ENCODE measurements at regions not wholly inside any gene's neighbourhood (a gene's known extent, or its start where the extent isn't known, plus 50 kb on each side); places are given as distances from the start of the nearest gene placed in this dataset.

- no peak for DNase-seq
These were observed 195.8 kb downstream of the CD47 start for GRCh38 chr3:107894998-107895397.

GRCh38 chr3:107892955-107893624 is 197.7 kb downstream of the CD47 start:
- DNase-seq: no peak

- peak in 1 of 2 experiments; percentile 31 for DNase-seq
These were observed 205.9 kb downstream of the CD47 start for GRCh38 chr3:107884719-107885460.

GRCh38 chr3:107884028-107884427 is 206.8 kb downstream of the CD47 start:
- DNase-seq: no peak

GRCh38 chr3:107882881-107883280 is 207.9 kb downstream of the CD47 start:
- DNase-seq: no peak

- DNase-seq: no peak
These were observed 208.6 kb downstream of the CD47 start for GRCh38 chr3:107882261-107882660.

GRCh38 chr3:107881509-107881908 is 209.3 kb downstream of the CD47 start:
- DNase-seq: no peak

- no peak for DNase-seq
These were observed 210.1 kb downstream of the CD47 start for GRCh38 chr3:107880702-107881101.

- no peak for DNase-seq
These were observed 212.9 kb downstream of the CD47 start for GRCh38 chr3:107877936-107878335.

- DNase-seq: no peak
These were observed 219.7 kb downstream of the CD47 start for GRCh38 chr3:107870943-107871638.

GRCh38 chr3:107870096-107870495 is 220.7 kb downstream of the CD47 start:
- no peak for DNase-seq

GRCh38 chr3:107868449-107868848 is 222.4 kb downstream of the CD47 start:
- DNase-seq: no peak

- DNase-seq: no peak
These were observed 228.9 kb downstream of the CD47 start for GRCh38 chr3:107861904-107862303.

GRCh38 chr3:107861422-107861821 is 229.4 kb downstream of the CD47 start:
- no peak for DNase-seq

Data from AML-193 (cell line).